ENCODE measurements at regions not wholly inside any gene's neighbourhood (a gene's known extent, or its start where the extent isn't known, plus 50 kb on each side); places are given as distances from the start of the nearest gene placed in this dataset.

DNA sequence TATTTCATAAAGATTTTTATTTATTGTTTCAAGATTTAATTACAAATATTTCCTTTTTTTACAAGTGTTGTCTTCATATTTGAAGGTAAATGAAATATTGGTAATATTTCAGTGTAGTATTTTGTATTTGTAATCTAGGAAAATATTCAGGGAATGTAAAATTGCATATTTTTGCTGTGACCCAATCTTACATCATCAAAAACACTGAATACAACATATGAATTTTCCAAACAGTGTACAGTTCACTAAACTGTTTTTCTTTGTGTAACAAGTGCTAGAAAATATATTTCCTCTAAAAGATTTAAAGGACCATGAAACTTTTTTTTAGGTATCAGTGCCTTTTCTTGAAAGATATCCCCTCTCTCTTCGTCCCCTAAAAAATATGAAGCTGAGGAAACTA is 251.9 kb upstream of the KCND2 start:
- H3K27ac ChIP-seq, result no peak overlapping the region
- H3K4me3 ChIP-seq, result no peak overlapping the region
- H3K36me3 ChIP-seq (ENCODE audit: insufficient read depth, low read length), result no peaks in the 10 kb centered on the region
- H3K9me3 ChIP-seq (ENCODE audit: low read depth, low read length), result no peaks in the 10 kb centered on the region
- TF ChIP-seq EZH2 (IDR thresholded peaks at IDR 0.05) (no peak), POLR2AphosphoS5 (IDR thresholded peaks at IDR 0.05; ENCODE audit: borderline replicate concordance, low read depth, low read length) (no peak), FOXP2 (optimal IDR thresholded peaks at IDR 0.05; ENCODE audit: control extremely low read depth, extremely low read length, insufficient read depth) (no peak)
- H3K9ac ChIP-seq (ENCODE audit: insufficient read length), result no peak overlapping the region
- DNase-seq (ENCODE audit: low read depth, low spot score), result no peak

DNA sequence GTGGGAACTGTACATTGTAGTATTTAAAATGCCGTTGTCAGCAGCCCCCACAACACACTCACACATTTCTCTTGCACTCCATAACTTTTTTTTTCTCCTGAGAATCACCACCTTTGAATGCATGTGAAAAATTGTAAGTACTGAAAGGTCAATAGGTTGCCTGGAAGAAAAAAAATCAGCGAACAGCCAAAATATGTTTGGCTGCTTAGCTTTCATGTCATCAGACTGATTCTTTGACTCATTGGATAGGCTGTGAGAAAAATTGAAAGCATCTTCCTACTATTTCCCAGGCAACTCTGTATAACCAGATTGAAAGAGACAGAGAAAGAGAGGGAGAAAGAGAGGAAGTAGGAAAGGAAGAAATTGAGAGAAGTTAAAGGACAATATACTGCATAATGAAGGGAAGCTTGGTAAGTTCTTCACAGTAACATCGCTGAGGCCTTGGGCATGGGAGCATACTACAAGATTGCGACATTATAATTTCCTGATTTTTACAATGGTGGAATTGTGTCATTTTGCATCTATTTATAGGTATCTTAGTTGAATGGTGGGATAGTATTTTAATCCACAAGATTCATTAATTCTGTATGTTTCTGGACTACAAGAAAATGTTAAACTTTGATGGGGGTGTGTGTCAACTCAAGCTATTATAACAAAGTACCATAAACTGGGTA is 249.3 kb upstream of the KCND2 start:
- Histone ChIP-seq H3K4me3 (no peak overlapping the region), H3K27ac (0 out of 2 replicates have a peak overlapping the region, but pooled peaks have one; percentile 26), H3K9ac (ENCODE audit: insufficient read length) (no peak overlapping the region), H3K9me3 (ENCODE audit: low read depth, low read length) (no peaks in the 10 kb centered on the region), H3K36me3 (ENCODE audit: insufficient read depth, low read length) (no peaks in the 10 kb centered on the region)
- TF ChIP-seq POLR2AphosphoS5 (IDR thresholded peaks at IDR 0.05; ENCODE audit: borderline replicate concordance, low read depth, low read length) (no peak), EZH2 (IDR thresholded peaks at IDR 0.05) (no peak), FOXP2 (optimal IDR thresholded peaks at IDR 0.05; ENCODE audit: control extremely low read depth, extremely low read length, insufficient read depth) (no peak)
- DNase-seq (ENCODE audit: low read depth, low spot score), result peak; percentile 40

DNA sequence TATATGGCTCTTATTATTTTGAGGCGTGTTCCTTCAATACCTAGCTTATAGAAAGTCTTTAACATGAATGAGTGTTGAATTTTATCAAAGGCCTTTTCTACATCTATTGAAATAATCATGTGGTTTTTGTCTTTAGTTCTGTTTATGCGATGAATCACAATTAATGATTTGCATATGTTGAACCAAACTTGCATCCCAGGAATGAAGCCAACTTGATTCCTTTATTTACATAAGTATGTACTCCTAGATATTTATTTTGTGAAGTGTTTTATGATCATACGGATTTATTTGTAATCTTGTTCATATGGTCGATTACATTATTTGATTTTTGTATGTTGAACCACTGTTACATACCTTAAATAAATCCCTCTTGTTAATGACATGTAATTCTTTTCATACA is 244.3 kb upstream of the KCND2 start:
- DNase-seq (ENCODE audit: low read depth, low spot score), result no peak
- no peak overlapping the region for H3K27ac ChIP-seq
- H3K36me3 ChIP-seq (ENCODE audit: insufficient read depth, low read length), result no peaks in the 10 kb centered on the region
- no peak overlapping the region for H3K9ac ChIP-seq (ENCODE audit: insufficient read length)
- no peak for TF ChIP-seq POLR2AphosphoS5 (IDR thresholded peaks at IDR 0.05; ENCODE audit: borderline replicate concordance, low read depth, low read length)
- no peak for TF ChIP-seq FOXP2 (optimal IDR thresholded peaks at IDR 0.05; ENCODE audit: control extremely low read depth, extremely low read length, insufficient read depth)
- TF ChIP-seq EZH2 (IDR thresholded peaks at IDR 0.05), result no peak
- no peaks in the 10 kb centered on the region for H3K9me3 ChIP-seq (ENCODE audit: low read depth, low read length)
- no peak overlapping the region for H3K4me3 ChIP-seq

DNA sequence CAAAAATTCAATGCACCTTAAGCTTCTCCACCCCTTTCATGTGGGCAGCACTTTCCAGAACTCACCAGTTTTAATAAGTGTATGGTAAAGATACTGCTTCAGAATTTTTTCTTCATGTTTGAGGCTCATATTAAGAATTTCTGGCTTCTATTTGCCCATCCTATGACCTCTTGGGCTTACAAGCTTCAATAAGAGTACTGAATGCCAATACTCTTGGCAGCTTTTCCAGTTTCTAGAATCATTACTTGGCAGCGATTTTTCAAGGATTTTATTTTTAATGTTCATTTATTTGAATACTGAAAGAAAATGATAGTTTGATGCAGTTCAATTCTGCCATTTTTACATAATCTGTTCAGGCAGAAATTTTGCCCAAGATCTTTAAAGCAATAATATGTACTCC is 242.1 kb upstream of the KCND2 start:
- Histone ChIP-seq H3K9ac (ENCODE audit: insufficient read length) (no peak overlapping the region), H3K4me3 (no peak overlapping the region), H3K9me3 (ENCODE audit: low read depth, low read length) (no peaks in the 10 kb centered on the region), H3K36me3 (ENCODE audit: insufficient read depth, low read length) (no peaks in the 10 kb centered on the region), H3K27ac (no peak overlapping the region)
- no peak for TF ChIP-seq EZH2 (IDR thresholded peaks at IDR 0.05)
- no peak for TF ChIP-seq POLR2AphosphoS5 (IDR thresholded peaks at IDR 0.05; ENCODE audit: borderline replicate concordance, low read depth, low read length)
- no peak for TF ChIP-seq FOXP2 (optimal IDR thresholded peaks at IDR 0.05; ENCODE audit: control extremely low read depth, extremely low read length, insufficient read depth)
- no peak for DNase-seq (ENCODE audit: low read depth, low spot score)

DNA sequence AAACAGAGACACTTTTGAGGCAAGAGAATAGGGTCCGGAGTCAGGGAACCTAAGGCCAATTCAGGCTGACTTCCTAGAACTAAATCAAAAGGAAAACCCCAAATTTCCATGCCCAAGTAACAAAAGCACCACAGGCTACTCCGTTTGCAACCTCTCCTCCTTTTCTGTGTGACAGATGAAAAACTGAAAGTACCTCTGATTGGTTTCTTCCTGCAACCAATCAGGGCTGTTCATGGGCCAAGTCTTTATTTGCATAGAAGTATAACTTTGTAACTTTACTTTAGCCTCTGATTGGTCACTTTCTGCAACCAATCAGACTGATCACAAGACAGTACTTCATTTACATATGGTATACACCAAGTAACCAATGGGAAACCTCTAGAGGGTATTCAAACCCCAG is 239.9 kb upstream of the KCND2 start:
- Histone ChIP-seq H3K27ac (no peak overlapping the region), H3K9me3 (ENCODE audit: low read depth, low read length) (no peaks in the 10 kb centered on the region), H3K9ac (ENCODE audit: insufficient read length) (no peak overlapping the region), H3K36me3 (ENCODE audit: insufficient read depth, low read length) (no peaks in the 10 kb centered on the region), H3K4me3 (no peak overlapping the region)
- no peak for DNase-seq (ENCODE audit: low read depth, low spot score)
- TF ChIP-seq EZH2 (IDR thresholded peaks at IDR 0.05) (no peak), FOXP2 (optimal IDR thresholded peaks at IDR 0.05; ENCODE audit: control extremely low read depth, extremely low read length, insufficient read depth) (no peak), POLR2AphosphoS5 (IDR thresholded peaks at IDR 0.05; ENCODE audit: borderline replicate concordance, low read depth, low read length) (no peak)

DNA sequence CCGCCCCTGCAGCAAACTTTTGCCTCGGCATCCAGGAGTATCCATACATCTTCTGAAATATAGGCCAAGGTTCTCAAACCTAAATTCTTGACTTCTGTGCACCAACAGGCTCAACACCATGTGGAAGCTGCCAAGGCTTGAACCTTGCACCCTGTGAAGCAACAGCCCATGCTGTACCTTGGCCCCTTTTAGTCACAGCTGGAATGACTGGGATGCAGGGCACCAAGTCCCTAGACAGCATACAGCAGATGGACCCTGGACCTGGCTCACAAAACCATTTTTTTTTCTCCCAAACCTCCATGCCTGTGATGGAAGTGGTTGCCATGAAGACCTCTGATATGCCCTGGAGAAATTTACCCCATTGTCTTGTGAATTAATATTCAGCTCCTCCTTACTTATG is 233.8 kb upstream of the KCND2 start:
- DNase-seq (ENCODE audit: low read depth, low spot score), result no peak
- no peak for TF ChIP-seq EZH2 (IDR thresholded peaks at IDR 0.05)
- no peak for TF ChIP-seq POLR2AphosphoS5 (IDR thresholded peaks at IDR 0.05; ENCODE audit: borderline replicate concordance, low read depth, low read length)
- no peak for TF ChIP-seq FOXP2 (optimal IDR thresholded peaks at IDR 0.05; ENCODE audit: control extremely low read depth, extremely low read length, insufficient read depth)
- Histone ChIP-seq H3K9me3 (ENCODE audit: low read depth, low read length) (no peaks in the 10 kb centered on the region), H3K36me3 (ENCODE audit: insufficient read depth, low read length) (no peaks in the 10 kb centered on the region), H3K27ac (no peak overlapping the region), H3K9ac (ENCODE audit: insufficient read length) (no peak overlapping the region), H3K4me3 (no peak overlapping the region)

DNA sequence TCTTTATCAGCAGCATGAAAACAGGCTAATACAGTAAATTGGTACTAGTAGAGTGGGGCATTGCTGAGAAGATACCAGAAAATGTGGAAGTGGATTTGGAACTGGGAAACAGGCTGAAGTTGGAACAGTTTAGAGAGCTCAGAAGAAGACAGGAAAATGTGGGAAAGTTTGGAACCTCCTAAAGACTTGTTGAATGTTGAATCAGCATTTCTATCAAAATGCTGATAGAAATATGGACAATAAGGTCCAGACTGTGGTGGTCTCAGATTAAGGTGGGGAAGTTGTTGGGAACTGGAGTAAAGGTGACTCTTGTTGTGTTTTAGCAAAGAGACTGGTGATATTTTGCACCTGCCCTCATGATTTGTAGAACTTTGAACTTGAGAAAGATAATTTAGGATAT is 231.2 kb upstream of the KCND2 start:
- no peak for TF ChIP-seq POLR2AphosphoS5 (IDR thresholded peaks at IDR 0.05; ENCODE audit: borderline replicate concordance, low read depth, low read length)
- TF ChIP-seq EZH2 (IDR thresholded peaks at IDR 0.05), result no peak
- no peak for TF ChIP-seq FOXP2 (optimal IDR thresholded peaks at IDR 0.05; ENCODE audit: control extremely low read depth, extremely low read length, insufficient read depth)
- Histone ChIP-seq H3K27ac (no peak overlapping the region), H3K9me3 (ENCODE audit: low read depth, low read length) (no peaks in the 10 kb centered on the region), H3K4me3 (no peak overlapping the region), H3K36me3 (ENCODE audit: insufficient read depth, low read length) (no peaks in the 10 kb centered on the region), H3K9ac (ENCODE audit: insufficient read length) (no peak overlapping the region)
- no peak for DNase-seq (ENCODE audit: low read depth, low spot score)

DNA sequence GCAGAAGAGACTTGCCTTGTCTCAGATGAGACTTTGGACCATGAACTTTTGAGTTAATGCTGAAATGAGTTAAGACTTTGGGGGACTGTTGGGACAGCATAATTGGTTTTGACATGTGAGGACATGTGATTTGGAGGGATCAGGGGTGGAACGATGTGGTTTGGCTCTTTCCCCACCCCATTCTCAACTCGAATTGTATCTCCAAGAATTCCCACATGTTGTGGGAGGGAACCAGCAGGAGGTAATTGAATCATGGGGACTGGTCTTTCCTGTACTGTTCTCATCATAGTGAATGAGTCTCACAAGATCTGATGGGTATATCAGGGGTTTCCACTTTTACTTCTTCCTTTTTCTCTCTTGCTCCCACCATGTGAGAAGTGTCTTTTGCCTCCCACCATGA is 229.7 kb upstream of the KCND2 start:
- H3K9ac ChIP-seq (ENCODE audit: insufficient read length), result no peak overlapping the region
- H3K4me3 ChIP-seq, result no peak overlapping the region
- no peaks in the 10 kb centered on the region for H3K9me3 ChIP-seq (ENCODE audit: low read depth, low read length)
- H3K36me3 ChIP-seq (ENCODE audit: insufficient read depth, low read length), result no peaks in the 10 kb centered on the region
- no peak for DNase-seq (ENCODE audit: low read depth, low spot score)
- H3K27ac ChIP-seq, result no peak overlapping the region
- no peak for TF ChIP-seq FOXP2 (optimal IDR thresholded peaks at IDR 0.05; ENCODE audit: control extremely low read depth, extremely low read length, insufficient read depth)
- no peak for TF ChIP-seq POLR2AphosphoS5 (IDR thresholded peaks at IDR 0.05; ENCODE audit: borderline replicate concordance, low read depth, low read length)
- TF ChIP-seq EZH2 (IDR thresholded peaks at IDR 0.05), result no peak

DNA sequence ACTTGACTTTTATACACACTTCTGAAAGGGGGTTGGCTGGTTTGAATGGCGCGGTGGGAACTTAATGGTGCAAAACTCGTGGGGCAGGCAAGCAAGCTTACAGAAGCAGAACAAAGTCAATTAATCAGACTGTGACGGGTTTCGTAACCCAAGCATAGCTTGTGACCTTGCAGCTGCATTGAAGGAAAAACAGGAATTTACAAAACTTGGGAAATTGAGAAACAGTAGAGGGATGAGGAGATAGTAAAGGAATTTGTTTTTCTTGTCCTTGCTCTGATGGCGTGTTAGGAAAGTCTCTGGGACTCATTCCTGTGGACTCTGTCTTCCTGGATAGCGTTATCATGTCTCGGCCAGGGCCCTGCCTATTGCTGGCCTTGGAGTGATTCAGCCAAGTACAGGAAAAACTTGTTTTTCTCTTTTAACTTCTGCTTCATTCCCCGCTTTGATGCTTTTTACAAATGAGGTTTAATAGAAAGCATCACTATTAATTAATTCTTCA is 220.0 kb upstream of the KCND2 start:
- H3K27ac ChIP-seq, result no peak overlapping the region
- H3K4me3 ChIP-seq, result no peak overlapping the region
- H3K9me3 ChIP-seq (ENCODE audit: low read depth, low read length), result no peaks in the 10 kb centered on the region
- H3K36me3 ChIP-seq (ENCODE audit: insufficient read depth, low read length), result no peaks in the 10 kb centered on the region
- TF ChIP-seq POLR2AphosphoS5 (IDR thresholded peaks at IDR 0.05; ENCODE audit: borderline replicate concordance, low read depth, low read length), result no peak
- no peak for TF ChIP-seq FOXP2 (optimal IDR thresholded peaks at IDR 0.05; ENCODE audit: control extremely low read depth, extremely low read length, insufficient read depth)
- TF ChIP-seq EZH2 (IDR thresholded peaks at IDR 0.05), result no peak
- no peak for DNase-seq (ENCODE audit: low read depth, low spot score)
- H3K9ac ChIP-seq (ENCODE audit: insufficient read length), result no peak overlapping the region
